ENCODE measurements at regions not wholly inside any gene's neighbourhood (a gene's known extent, or its start where the extent isn't known, plus 50 kb on each side); places are given as distances from the start of the nearest gene placed in this dataset.
"Not testable (repeated sequence)": the region's sequence is repeated elsewhere in the genome, so short reads cannot be mapped to it uniquely, and the experiment has no call there.

DNA sequence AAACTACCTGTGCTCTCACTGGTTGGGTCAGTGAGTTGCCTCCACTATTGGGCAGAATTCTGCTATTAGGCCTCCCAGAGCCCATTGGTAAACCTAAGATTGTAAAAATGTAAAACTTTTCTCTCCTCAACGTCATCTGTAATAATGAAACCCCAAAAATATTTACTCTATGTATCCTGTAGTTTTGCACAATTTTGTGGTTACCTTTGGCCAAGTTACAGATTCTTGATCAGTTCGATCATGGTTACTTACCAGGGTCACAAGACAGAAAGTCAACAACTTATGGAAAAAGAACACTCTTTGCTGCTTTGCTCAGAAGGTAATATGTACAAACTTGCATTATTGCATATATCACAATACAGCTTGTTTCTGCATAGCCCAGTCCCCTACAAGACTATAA is 83.7 kb upstream of the KIF2A start:
- DNase-seq (ENCODE audit: low read depth) = peak; percentile 16

DNA sequence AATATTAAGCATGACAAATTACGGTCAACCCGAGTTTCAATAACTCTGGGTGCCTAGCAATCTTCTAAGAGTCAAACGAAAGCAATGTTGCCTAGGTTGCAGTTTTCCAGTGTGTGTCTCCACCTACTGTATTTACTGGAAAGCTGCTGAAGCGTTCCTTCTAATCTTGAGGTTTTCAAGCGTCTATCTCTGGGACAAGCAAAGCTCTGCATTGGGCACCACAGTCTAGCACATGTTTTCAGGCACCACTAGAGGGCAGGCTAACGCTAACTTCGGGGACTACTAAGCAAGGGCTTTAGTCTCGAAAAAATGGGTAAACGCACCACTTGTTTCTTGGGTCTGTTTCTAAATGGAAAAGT is 82.7 kb upstream of the KIF2A start:
- not testable (repeated sequence) for DNase-seq (ENCODE audit: low read depth)

DNA sequence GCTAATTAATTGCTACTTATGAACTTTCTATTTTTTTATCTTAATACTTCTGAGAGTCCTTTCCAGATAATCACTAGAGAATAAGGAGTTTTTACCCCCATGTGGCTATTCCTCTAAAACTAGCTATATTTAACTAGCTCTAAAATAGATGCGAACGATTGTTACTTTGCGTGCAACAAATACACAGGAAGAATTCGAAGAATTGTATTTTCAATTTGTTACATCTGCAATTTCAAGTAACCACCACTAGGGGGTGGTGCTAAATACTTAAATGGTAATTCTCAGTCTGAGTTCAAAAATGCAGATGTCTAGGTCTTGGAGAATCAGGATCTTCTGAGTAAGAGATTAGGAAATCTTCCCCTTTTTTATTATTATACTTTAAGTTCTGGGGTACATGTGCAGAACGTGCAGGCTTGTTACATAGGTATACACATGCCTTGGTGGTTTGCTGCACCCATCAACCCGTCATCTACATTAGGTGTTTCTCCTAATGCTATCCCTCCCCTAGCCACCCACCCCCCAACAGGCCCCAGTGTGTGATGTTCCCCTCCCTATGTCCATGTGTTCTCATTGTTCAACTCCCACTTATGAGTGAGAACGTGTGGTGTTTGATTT is 80.9 kb upstream of the KIF2A start:
- not testable (repeated sequence) for DNase-seq (ENCODE audit: low read depth)

GRCh38 chr5:62230876-62231388 is 75.1 kb upstream of the KIF2A start:
- not testable (repeated sequence) for DNase-seq (ENCODE audit: low read depth)

DNA sequence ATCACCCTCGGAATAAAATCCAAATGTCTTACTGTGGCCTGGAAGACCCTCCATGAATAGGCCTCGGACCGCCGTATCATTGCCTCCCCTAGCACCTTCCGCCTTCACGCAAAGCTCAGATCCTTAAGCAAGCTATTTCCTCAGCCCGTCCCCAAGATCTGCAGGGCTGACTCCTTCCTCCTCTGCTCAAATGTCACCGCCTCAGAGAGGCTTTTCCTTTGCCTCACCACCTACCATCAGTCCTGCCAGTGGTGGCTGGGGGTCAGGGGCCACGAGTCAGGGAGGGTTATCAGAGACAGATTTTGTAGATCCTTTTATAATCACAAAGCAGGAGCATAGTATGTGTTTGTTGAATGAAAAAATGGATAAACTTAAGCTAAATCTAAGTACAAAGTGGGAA is 74.4 kb upstream of the KIF2A start:
- no peak for DNase-seq (ENCODE audit: low read depth)

GRCh38 chr5:62232218-62232617 is 73.8 kb upstream of the KIF2A start:
- DNase-seq (ENCODE audit: low read depth) = not testable (repeated sequence)

DNA sequence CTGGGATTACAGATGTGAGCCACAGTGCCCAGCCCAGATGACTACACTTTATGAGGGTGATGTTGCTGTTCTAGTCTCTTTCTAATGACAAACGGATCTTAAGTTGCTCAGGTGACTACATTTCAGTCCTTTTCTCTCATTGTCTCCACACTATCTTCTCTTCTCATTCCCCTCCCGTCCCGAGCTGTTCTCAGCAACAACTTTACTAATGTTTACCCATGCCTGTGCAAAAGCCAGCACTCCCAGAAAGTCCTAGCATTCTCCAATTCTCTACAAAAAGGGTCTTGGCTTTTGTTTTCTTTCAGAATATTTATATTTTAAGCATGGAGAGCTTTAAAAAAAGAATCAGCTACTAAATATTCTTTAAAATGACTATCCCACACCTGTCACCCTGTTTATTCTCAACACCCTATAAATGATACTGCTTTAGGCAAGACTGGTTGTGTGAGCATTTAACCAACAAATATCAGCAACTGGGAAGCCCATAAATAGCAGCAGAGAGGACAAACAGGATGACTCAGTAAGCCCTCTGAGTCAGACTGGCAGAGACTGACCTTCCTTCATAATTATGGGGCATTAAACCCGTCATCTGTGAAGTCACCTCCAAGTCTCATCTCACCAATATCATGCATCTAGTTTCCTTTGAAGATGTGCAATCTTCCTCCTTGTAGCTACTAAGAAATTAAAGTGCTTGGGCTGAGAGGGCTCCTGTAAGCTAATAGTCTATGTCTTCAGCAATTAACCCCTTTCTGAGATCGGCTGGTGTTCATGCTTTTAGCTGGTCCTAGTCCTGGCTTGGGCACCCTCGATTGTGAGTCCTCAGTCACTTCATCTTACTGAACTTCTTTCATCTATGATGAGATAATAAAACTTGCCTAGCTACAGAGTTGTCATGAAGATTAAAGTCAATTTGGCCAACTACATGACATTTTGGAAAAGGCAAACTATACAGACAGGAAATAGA is 72.6 kb upstream of the KIF2A start:
- DNase-seq (ENCODE audit: low read depth) = peak; percentile 25

- DNase-seq (ENCODE audit: low read depth) = not testable (repeated sequence)
These were observed 69.4 kb upstream of the KIF2A start for GRCh38 chr5:62236593-62236992.

- not testable (repeated sequence) for DNase-seq (ENCODE audit: low read depth)
These were observed 68.1 kb upstream of the KIF2A start for GRCh38 chr5:62237944-62238343.

- not testable (repeated sequence) for DNase-seq (ENCODE audit: low read depth)
These were observed 67.4 kb upstream of the KIF2A start for GRCh38 chr5:62238584-62238983.

DNA sequence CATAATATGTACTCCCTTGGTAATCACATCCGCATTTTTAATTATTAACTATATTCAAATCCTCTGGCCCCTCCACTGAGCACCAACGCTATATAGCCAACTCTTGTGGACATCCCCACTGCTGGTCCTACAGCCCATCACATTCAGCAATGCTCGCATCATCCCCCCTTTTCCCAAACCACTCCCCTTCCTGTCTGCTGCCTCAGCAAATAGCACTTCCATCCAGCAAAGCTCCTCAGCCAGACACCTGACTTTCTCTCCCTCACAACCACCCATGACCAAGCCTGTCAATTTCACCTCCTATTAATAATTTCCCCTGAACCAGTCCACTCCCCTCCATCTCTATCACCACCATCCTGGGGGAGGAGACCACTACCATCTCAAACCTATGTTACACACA is 65.5 kb upstream of the KIF2A start:
- DNase-seq (ENCODE audit: low read depth) = not testable (repeated sequence)

DNA sequence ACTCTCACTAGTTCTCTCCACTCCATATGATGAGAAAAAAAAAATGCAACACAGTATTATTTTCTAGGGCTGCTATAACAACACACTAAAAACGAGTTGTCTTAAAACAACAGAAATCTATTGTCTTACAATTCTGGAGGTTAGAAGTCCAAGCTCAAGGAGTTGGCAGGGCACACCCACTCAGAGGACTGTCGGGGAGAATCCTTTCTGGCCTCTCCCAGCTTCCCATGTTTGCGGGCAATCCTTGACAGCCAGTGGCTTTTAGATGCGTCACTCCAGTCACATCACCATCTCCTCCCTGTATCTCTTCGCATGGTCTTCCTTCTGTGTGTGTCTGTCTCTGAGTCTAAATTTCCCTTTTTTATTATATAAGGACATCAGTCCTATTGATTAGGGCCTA is 64.0 kb upstream of the KIF2A start:
- DNase-seq (ENCODE audit: low read depth) = not testable (repeated sequence)

- not testable (repeated sequence) for DNase-seq (ENCODE audit: low read depth)
These were observed 63.0 kb upstream of the KIF2A start for GRCh38 chr5:62243046-62243445.

DNA sequence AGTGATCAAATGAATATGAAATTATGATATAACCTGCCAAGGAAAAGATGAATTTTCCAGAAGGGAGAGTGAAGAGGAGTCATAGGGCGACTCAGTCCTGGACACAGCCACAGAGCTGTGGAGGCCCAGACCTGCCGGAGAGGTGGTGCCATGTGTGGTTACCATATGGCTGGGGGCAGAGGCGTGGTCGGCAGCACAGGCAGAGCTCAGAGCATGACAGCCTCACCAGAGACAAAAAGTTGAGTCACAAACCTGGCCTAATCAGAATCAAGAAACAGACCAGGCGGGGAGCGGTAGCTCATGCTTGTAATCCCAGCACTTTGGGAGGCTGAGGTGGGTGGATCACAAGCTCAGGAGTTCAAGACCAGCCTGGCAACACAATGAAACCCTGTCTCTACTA is 57.8 kb upstream of the KIF2A start:
- not testable (repeated sequence) for DNase-seq (ENCODE audit: low read depth)

DNA sequence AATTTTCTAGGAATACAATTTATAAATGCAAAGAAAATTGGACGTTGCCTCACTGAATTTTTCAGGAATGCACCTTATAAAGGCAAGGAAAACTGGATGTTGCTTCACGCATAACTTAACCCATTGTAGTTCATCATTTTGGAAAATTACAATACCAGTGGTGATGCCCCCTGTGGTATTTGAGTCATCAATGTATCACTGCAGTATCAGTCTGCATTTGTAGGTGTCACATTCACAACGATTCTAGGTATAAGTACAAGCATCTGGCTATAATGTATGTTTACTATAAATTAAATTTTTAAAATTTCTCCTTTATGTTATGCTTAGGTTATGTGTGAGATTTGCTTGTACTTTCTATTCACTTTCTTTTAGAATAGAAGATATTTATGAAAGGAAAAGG is 55.9 kb upstream of the KIF2A start:
- not testable (repeated sequence) for DNase-seq (ENCODE audit: low read depth)

DNA sequence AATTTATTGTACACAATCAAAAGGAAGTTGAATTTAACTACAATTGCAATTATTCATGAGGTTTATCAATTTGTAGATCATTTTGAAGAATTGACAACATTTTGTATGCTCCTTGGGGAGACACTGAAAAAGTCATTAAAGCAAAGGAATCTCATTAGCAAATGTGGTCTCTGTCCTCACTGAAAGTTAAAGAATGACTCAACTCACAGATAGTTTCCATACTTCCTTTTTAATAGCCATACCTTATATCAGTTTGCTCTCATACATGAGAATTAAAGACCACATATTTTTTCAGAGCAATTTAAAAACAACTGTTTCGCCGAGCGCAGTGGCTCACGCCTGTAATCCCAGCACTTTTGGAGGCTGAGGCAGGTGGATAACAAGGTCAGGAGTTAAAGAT is 55.1 kb upstream of the KIF2A start:
- DNase-seq (ENCODE audit: low read depth) = not testable (repeated sequence)

GRCh38 chr5:62252519-62252918 is 53.5 kb upstream of the KIF2A start:
- DNase-seq (ENCODE audit: low read depth) = not testable (repeated sequence)

DNA sequence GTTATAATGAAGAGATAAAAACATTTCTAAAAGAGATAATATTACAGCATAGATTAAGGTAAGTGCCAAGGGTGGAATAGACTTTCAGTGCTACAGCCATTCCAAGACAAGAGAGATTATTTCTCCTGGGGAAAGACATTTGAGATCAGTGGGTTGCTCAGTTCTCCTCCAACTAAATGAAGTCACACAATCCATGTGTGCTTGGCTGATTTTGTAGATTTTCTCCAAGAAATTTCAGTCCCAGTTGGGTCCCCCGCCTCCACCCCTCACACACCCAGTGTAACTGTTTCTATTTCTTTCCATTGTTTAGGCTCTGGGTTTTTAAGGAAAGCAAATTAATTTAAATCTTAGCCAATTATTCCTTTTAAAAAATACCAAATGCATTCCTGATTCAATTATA is 50.5 kb upstream of the KIF2A start:
- DNase-seq (ENCODE audit: low read depth) = not testable (repeated sequence)

GRCh38 chr5:62256161-62257019 is 49.6 kb upstream of the KIF2A start:
- DNase-seq (ENCODE audit: low read depth) = no peak

Measured in stromal cell of bone marrow (primary cell).